Stimulated activated CD8-positive, alpha-beta memory T cell treated with anti-CD3 and anti-CD28 coated beads, Interleukin-7, amount 100 ng/mL, for 4 hours (primary cell): ENCODE measurements at regions not wholly inside any gene's neighbourhood (a gene's known extent, or its start where the extent isn't known, plus 50 kb on each side); places are given as distances from the start of the nearest gene placed in this dataset.
"Not testable (repeated sequence)": the region's sequence is repeated elsewhere in the genome, so short reads cannot be mapped to it uniquely, and the experiment has no call there.

ENCODE experiments used
- DNase-seq, 2 donors: peaks; one replicate each; pipeline ENCODE4 v3.0.0-alpha.2; 2020; ENCODE audit warnings: low read depth in 2 of 2

GRCh38 chr3:104362319-104362718 is 1004.4 kb upstream of the ALCAM start:
- DNase-seq = no peak

- no peak for DNase-seq
These were observed 999.7 kb upstream of the ALCAM start for GRCh38 chr3:104367000-104367399.

- no peak for DNase-seq
These were observed 997.9 kb upstream of the ALCAM start for GRCh38 chr3:104368760-104369159.

GRCh38 chr3:104385421-104385820 is 981.3 kb upstream of the ALCAM start:
- DNase-seq = no peak

- DNase-seq = no peak
These were observed 978.1 kb upstream of the ALCAM start for GRCh38 chr3:104388619-104389018.

GRCh38 chr3:104392327-104392726 is 974.4 kb upstream of the ALCAM start:
- no peak for DNase-seq

GRCh38 chr3:104396974-104397669 is 969.6 kb upstream of the ALCAM start:
- no peak for DNase-seq

- DNase-seq = no peak
These were observed 969.0 kb upstream of the ALCAM start for GRCh38 chr3:104397713-104398112.

GRCh38 chr3:104402902-104403301 is 963.8 kb upstream of the ALCAM start:
- DNase-seq = no peak

GRCh38 chr3:104411757-104412156 is 955.0 kb upstream of the ALCAM start:
- DNase-seq = no peak

- no peak for DNase-seq
These were observed 953.8 kb upstream of the ALCAM start for GRCh38 chr3:104412608-104413580.

GRCh38 chr3:104428337-104428925 is 938.3 kb upstream of the ALCAM start:
- DNase-seq = no peak

- no peak for DNase-seq
These were observed 937.0 kb upstream of the ALCAM start for GRCh38 chr3:104429727-104430126.

GRCh38 chr3:104436506-104436905 is 930.2 kb upstream of the ALCAM start:
- no peak for DNase-seq

- DNase-seq = no peak
These were observed 929.5 kb upstream of the ALCAM start for GRCh38 chr3:104437131-104437750.

GRCh38 chr3:104437891-104438290 is 928.8 kb upstream of the ALCAM start:
- DNase-seq = no peak

- no peak for DNase-seq
These were observed 928.0 kb upstream of the ALCAM start for GRCh38 chr3:104438706-104439105.

GRCh38 chr3:104445252-104445919 is 921.3 kb upstream of the ALCAM start:
- not testable (repeated sequence) for DNase-seq

- no peak for DNase-seq
These were observed 919.0 kb upstream of the ALCAM start for GRCh38 chr3:104447681-104448080.

GRCh38 chr3:104452697-104453096 is 914.0 kb upstream of the ALCAM start:
- no peak for DNase-seq

GRCh38 chr3:104458657-104459056 is 908.1 kb upstream of the ALCAM start:
- no peak for DNase-seq
